ENCODE measurements at regions not wholly inside any gene's neighbourhood (a gene's known extent, or its start where the extent isn't known, plus 50 kb on each side); places are given as distances from the start of the nearest gene placed in this dataset.

DNA sequence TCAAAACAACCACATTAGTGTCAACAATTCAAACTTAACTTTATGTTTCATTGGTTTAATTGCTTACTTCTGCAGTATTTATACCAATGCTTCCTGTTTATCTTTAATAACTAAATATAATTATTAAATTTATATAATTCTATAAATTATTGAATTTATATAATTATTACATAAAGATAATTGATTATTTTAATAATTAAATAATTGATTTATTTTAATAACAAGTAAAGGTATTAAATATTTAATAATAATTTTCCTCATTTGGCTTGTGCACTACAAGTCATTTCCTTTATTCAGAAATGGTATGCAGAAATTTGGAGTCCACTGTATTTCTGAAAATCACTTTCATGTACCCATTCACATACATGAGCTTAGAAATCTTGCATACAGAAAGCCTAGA, 156.2 kb upstream of the NSMCE3 start:
- Histone ChIP-seq H3K79me1 (replicated peaks; ENCODE audit: low read length, poor library complexity, severe bottlenecking) (no peaks in the 10 kb centered on the region), H3K36me3 (ENCODE audit: control insufficient read depth in 1 of 2, insufficient read depth in 2 of 2, low read depth in 1 of 2, low read length in 2 of 2) (no peaks in the 10 kb centered on the region), H3K27me3 (ENCODE audit: control insufficient read depth in 1 of 2, insufficient read depth in 1 of 2, low read length in 2 of 2) (no peaks in the 10 kb centered on the region), H2BK12ac (ENCODE audit: low read length in 2 of 2) (no peak overlapping the region), H2BK5ac (ENCODE audit: low read depth, low read length, poor library complexity, severe bottlenecking) (no peak overlapping the region), H3K9me3 (ENCODE audit: control insufficient read depth, low read length) (peaks cover 7% of the 10 kb centered on the region), H3K9ac (ENCODE audit: low read length) (no peak overlapping the region), H2AFZ (ENCODE audit: low read depth, low read length) (no peak overlapping the region), H4K91ac (ENCODE audit: low read length) (no peak overlapping the region), H3K4me2 (ENCODE audit: low read length, poor library complexity, severe bottlenecking) (no peak overlapping the region), H2BK15ac (ENCODE audit: low read depth, poor library complexity, severe bottlenecking) (no peak overlapping the region), H4K8ac (ENCODE audit: low read length) (no peak overlapping the region), H2BK120ac (ENCODE audit: low read depth, low read length) (no peak overlapping the region), H3K18ac (ENCODE audit: low read depth in 1 of 2, low read length in 2 of 2) (no peak overlapping the region), H3K14ac (ENCODE audit: low read length in 2 of 2) (no peak overlapping the region), H3K4me3 (ENCODE audit: insufficient read depth in 1 of 2, low read depth in 1 of 2, low read length in 2 of 2) (no peak overlapping the region), H3K4ac (ENCODE audit: low read depth in 1 of 2, low read length in 2 of 2) (no peak overlapping the region), H2AK5ac (ENCODE audit: low read length, severe bottlenecking) (no peak overlapping the region), H3K27ac (ENCODE audit: low read length, poor library complexity, severe bottlenecking) (no peak overlapping the region), H3K4me1 (ENCODE audit: control insufficient read depth, insufficient read depth, low read depth, low read length) (no peaks in the 10 kb centered on the region), H3K23ac (ENCODE audit: low read length in 2 of 2) (no peak overlapping the region)
- no peak for DNase-seq

DNA sequence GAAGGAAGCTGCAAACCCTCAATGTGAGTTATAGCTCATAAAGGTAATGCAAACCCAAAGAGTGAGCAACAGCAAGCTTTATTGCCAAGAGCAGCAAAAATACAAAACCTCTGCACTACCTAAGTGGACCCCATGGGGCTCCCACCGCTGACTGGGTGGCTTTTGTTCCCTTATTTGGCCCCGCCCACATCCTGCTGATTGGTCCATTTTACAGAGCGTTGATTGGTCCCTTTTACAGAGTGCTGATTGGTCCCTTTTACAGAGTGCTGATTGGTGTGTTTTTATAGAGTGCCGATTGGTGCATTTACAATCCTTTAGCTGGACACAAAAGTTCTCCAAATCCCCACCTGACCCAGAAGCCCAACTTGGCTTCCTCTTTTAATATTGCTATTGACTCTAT, 154.5 kb upstream of the NSMCE3 start:
- 63% methylated on average over 4 of the region's 4 CpGs for WGBS

DNA sequence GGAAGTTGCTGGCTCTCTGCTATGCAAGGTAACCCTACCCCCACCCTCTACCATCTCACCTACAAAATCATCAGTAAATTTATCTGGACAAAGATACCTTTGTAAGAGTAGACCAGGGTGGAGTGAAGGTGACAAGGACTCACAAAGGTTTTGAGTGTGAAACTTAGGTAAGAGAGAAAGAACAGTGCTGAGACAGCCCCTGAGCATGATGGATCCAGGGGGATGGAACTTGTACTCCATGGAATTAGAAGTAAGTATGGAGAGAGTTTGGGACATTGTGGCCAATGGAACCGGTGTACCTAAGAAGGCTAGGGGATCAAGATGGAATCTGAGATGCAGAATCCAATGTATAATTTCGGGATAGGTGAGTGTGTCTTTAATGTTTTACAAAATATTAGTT, 153.0 kb upstream of the NSMCE3 start:
- Histone ChIP-seq H3K36me3 (ENCODE audit: control insufficient read depth in 1 of 2, insufficient read depth in 2 of 2, low read depth in 1 of 2, low read length in 2 of 2) (no peaks in the 10 kb centered on the region), H3K9ac (ENCODE audit: low read length) (no peak overlapping the region), H2BK12ac (ENCODE audit: low read length in 2 of 2) (no peak overlapping the region), H2BK120ac (ENCODE audit: low read depth, low read length) (no peak overlapping the region), H2BK5ac (ENCODE audit: low read depth, low read length, poor library complexity, severe bottlenecking) (no peak overlapping the region), H3K4me3 (ENCODE audit: insufficient read depth in 1 of 2, low read depth in 1 of 2, low read length in 2 of 2) (no peak overlapping the region), H2BK15ac (ENCODE audit: low read depth, poor library complexity, severe bottlenecking) (no peak overlapping the region), H3K9me3 (ENCODE audit: control insufficient read depth, low read length) (peaks cover 6% of the 10 kb centered on the region), H3K27ac (ENCODE audit: low read length, poor library complexity, severe bottlenecking) (no peak overlapping the region), H4K8ac (ENCODE audit: low read length) (no peak overlapping the region), H4K91ac (ENCODE audit: low read length) (no peak overlapping the region), H3K4ac (ENCODE audit: low read depth in 1 of 2, low read length in 2 of 2) (no peak overlapping the region), H3K23ac (ENCODE audit: low read length in 2 of 2) (no peak overlapping the region), H3K14ac (ENCODE audit: low read length in 2 of 2) (no peak overlapping the region), H3K27me3 (ENCODE audit: control insufficient read depth in 1 of 2, insufficient read depth in 1 of 2, low read length in 2 of 2) (peaks cover 0 to 11% of the 10 kb centered on the region in 2 experiments), H3K4me1 (ENCODE audit: control insufficient read depth, insufficient read depth, low read depth, low read length) (no peaks in the 10 kb centered on the region), H3K18ac (ENCODE audit: low read depth in 1 of 2, low read length in 2 of 2) (no peak overlapping the region), H3K79me1 (replicated peaks; ENCODE audit: low read length, poor library complexity, severe bottlenecking) (no peaks in the 10 kb centered on the region), H2AFZ (ENCODE audit: low read depth, low read length) (no peak overlapping the region), H2AK5ac (ENCODE audit: low read length, severe bottlenecking) (no peak overlapping the region), H3K4me2 (ENCODE audit: low read length, poor library complexity, severe bottlenecking) (no peak overlapping the region)
- 57% methylated on average over 1 of the region's 2 CpGs for WGBS
- DNase-seq = no peak

More for the DNA sequence above, 154.5 kb upstream of the NSMCE3 start:
- H2BK120ac ChIP-seq (ENCODE audit: low read depth, low read length) = no peak overlapping the region
- no peak for DNase-seq
- H3K14ac ChIP-seq (ENCODE audit: low read length in 2 of 2) = no peak overlapping the region
- H4K8ac ChIP-seq (ENCODE audit: low read length) = no peak overlapping the region
- peaks cover 0 to 3% of the 10 kb centered on the region in 2 experiments for H3K27me3 ChIP-seq (ENCODE audit: control insufficient read depth in 1 of 2, insufficient read depth in 1 of 2, low read length in 2 of 2)
- no peaks in the 10 kb centered on the region for H3K4me1 ChIP-seq (ENCODE audit: control insufficient read depth, insufficient read depth, low read depth, low read length)
- no peak overlapping the region for H4K91ac ChIP-seq (ENCODE audit: low read length)
- no peak overlapping the region for H2AK5ac ChIP-seq (ENCODE audit: low read length, severe bottlenecking)
- H3K4me3 ChIP-seq (ENCODE audit: insufficient read depth in 1 of 2, low read depth in 1 of 2, low read length in 2 of 2) = no peak overlapping the region
- H2BK12ac ChIP-seq (ENCODE audit: low read length in 2 of 2) = no peak overlapping the region
- no peak overlapping the region for H3K4ac ChIP-seq (ENCODE audit: low read depth in 1 of 2, low read length in 2 of 2)
- H3K23ac ChIP-seq (ENCODE audit: low read length in 2 of 2) = no peak overlapping the region
- no peak overlapping the region for H3K18ac ChIP-seq (ENCODE audit: low read depth in 1 of 2, low read length in 2 of 2)
- H3K9me3 ChIP-seq (ENCODE audit: control insufficient read depth, low read length) = peaks cover 7% of the 10 kb centered on the region
- H2BK15ac ChIP-seq (ENCODE audit: low read depth, poor library complexity, severe bottlenecking) = no peak overlapping the region
- no peak overlapping the region for H3K4me2 ChIP-seq (ENCODE audit: low read length, poor library complexity, severe bottlenecking)
- no peaks in the 10 kb centered on the region for H3K79me1 ChIP-seq (replicated peaks; ENCODE audit: low read length, poor library complexity, severe bottlenecking)
- no peak overlapping the region for H2BK5ac ChIP-seq (ENCODE audit: low read depth, low read length, poor library complexity, severe bottlenecking)
- H3K9ac ChIP-seq (ENCODE audit: low read length) = no peak overlapping the region
- no peak overlapping the region for H3K27ac ChIP-seq (ENCODE audit: low read length, poor library complexity, severe bottlenecking)
- H2AFZ ChIP-seq (ENCODE audit: low read depth, low read length) = no peak overlapping the region
- H3K36me3 ChIP-seq (ENCODE audit: control insufficient read depth in 1 of 2, insufficient read depth in 2 of 2, low read depth in 1 of 2, low read length in 2 of 2) = no peaks in the 10 kb centered on the region

DNA sequence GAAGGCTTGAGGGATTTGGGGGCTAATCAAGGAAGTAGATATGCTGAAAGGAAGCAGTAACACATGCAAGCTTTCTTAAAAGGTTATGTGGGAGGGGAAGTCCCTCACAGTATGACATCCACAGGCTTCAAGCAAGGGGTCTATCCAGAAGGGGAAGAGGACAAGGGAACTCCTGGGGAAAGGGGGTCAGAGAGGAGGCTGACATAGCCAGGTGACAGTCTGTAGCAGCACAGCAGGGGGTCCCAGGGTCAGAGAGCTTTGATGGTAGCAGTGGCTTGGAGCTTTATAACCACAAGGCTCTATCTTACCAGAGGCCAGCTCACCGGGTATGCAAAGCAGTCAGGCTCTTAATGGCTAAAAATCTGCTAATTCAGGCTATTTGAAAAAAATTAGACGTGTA, 150.6 kb upstream of the NSMCE3 start:
- Histone ChIP-seq H4K8ac (ENCODE audit: low read length) (no peak overlapping the region), H2AK5ac (ENCODE audit: low read length, severe bottlenecking) (no peak overlapping the region), H3K9me3 (ENCODE audit: control insufficient read depth, low read length) (peaks cover 2% of the 10 kb centered on the region), H3K4me3 (ENCODE audit: insufficient read depth in 1 of 2, low read depth in 1 of 2, low read length in 2 of 2) (no peak overlapping the region), H3K27me3 (ENCODE audit: control insufficient read depth in 1 of 2, insufficient read depth in 1 of 2, low read length in 2 of 2) (peaks cover 0 to 11% of the 10 kb centered on the region in 2 experiments), H3K27ac (ENCODE audit: low read length, poor library complexity, severe bottlenecking) (no peak overlapping the region), H3K4me2 (ENCODE audit: low read length, poor library complexity, severe bottlenecking) (no peak overlapping the region), H3K36me3 (ENCODE audit: control insufficient read depth in 1 of 2, insufficient read depth in 2 of 2, low read depth in 1 of 2, low read length in 2 of 2) (no peaks in the 10 kb centered on the region), H4K91ac (ENCODE audit: low read length) (no peak overlapping the region), H3K23ac (ENCODE audit: low read length in 2 of 2) (no peak overlapping the region), H2BK5ac (ENCODE audit: low read depth, low read length, poor library complexity, severe bottlenecking) (no peak overlapping the region), H3K18ac (ENCODE audit: low read depth in 1 of 2, low read length in 2 of 2) (no peak overlapping the region), H2BK15ac (ENCODE audit: low read depth, poor library complexity, severe bottlenecking) (no peak overlapping the region), H3K9ac (ENCODE audit: low read length) (no peak overlapping the region), H3K4me1 (ENCODE audit: control insufficient read depth, insufficient read depth, low read depth, low read length) (no peaks in the 10 kb centered on the region), H2BK12ac (ENCODE audit: low read length in 2 of 2) (no peak overlapping the region), H3K79me1 (replicated peaks; ENCODE audit: low read length, poor library complexity, severe bottlenecking) (no peaks in the 10 kb centered on the region), H3K14ac (ENCODE audit: low read length in 2 of 2) (no peak overlapping the region), H2BK120ac (ENCODE audit: low read depth, low read length) (no peak overlapping the region), H3K4ac (ENCODE audit: low read depth in 1 of 2, low read length in 2 of 2) (no peak overlapping the region), H2AFZ (ENCODE audit: low read depth, low read length) (no peak overlapping the region)
- 64% methylated on average over 2 of the region's 2 CpGs for WGBS
- DNase-seq = no peak

All from mesenchymal stem cell (in vitro differentiated cells and primary cell).